ENCODE measurements at regions not wholly inside any gene's neighbourhood (a gene's known extent, or its start where the extent isn't known, plus 50 kb on each side); places are given as distances from the start of the nearest gene placed in this dataset.

DNA sequence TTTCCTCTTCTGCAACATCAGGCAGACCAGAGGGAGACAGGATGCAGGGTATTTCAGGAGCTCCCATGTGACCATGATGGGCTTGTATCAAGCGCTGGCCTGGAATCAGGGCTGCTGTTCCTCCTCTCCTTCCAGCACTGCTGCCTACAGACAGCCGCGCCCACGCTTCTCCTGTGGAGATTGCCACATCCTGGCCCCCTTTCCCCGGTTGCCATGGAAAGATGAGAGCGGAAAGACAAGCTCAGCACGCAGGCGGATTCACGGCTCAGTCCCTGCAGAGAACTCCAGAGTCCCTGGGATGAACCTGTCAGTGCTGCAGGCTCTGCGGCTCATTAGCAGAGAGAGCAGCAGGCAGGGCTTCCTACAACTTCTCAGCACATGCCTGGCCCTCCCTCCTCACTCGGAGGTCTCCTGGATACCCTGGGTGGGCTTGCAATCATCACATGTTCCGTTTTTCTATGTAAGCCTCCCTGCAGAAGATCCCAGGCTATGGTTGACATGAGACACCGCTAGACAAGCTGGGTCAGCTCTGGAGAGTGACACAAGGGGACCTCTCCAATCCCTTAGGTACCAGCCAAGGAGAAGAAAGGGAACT, 497.8 kb upstream of the MYT1L start:
- no peaks in the 10 kb centered on the region for H3K27me3 ChIP-seq
- DNase-seq, result peak in 2 of 4 donors; percentile 43 to 45
- no peak overlapping the region for H3K4me3 ChIP-seq
- H3K9me3 ChIP-seq, result no peaks in the 10 kb centered on the region
- TF ChIP-seq, protein P1, sequence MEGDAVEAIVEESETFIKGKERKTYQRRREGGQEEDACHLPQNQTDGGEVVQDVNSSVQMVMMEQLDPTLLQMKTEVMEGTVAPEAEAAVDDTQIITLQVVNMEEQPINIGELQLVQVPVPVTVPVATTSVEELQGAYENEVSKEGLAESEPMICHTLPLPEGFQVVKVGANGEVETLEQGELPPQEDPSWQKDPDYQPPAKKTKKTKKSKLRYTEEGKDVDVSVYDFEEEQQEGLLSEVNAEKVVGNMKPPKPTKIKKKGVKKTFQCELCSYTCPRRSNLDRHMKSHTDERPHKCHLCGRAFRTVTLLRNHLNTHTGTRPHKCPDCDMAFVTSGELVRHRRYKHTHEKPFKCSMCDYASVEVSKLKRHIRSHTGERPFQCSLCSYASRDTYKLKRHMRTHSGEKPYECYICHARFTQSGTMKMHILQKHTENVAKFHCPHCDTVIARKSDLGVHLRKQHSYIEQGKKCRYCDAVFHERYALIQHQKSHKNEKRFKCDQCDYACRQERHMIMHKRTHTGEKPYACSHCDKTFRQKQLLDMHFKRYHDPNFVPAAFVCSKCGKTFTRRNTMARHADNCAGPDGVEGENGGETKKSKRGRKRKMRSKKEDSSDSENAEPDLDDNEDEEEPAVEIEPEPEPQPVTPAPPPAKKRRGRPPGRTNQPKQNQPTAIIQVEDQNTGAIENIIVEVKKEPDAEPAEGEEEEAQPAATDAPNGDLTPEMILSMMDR (IDR thresholded peaks at IDR 0.05), result no peak
- no peak overlapping the region for H3K27ac ChIP-seq
- H3K4me1 ChIP-seq, result no peaks in the 10 kb centered on the region
- intact Hi-C loops (cut with DNase I), result no loop called here
- ATAC-seq, result peak; percentile 38
- no peaks in the 10 kb centered on the region for H3K36me3 ChIP-seq (replicated peaks in 1 of 2; ENCODE audit: insufficient read depth in 1 of 2, low read depth in 2 of 2)
- 61 to 77% methylated on average over 10 to 13 of the region's 13 CpGs for WGBS, 2 donors

DNA sequence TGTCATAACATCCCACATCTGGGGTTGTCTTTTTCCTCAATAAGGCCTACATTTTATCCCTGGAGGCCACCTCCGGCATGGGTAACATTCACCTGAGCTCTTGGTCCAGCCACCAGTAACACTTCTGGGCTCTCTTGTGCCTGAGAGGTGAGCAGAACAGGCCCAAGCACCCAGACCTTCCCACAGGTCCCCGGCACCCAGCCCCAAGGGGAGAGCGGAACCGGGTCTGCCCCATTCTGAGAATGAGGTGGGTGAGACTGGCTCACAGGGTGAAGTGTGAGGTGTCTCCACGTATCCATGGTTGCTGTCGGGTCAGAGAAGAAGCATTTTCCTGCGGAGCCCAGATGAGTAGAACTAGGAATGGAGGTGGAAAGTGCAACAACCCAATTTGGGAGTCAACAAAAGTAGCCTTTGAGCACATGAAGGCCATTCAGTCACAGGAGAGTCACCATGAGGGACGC, 496.7 kb upstream of the MYT1L start:
- no peaks in the 10 kb centered on the region for H3K4me1 ChIP-seq
- H3K4me3 ChIP-seq, result no peak overlapping the region
- no peaks in the 10 kb centered on the region for H3K27me3 ChIP-seq
- 76 to 78% methylated on average over 8 of the region's 8 CpGs for WGBS, 2 donors
- H3K9me3 ChIP-seq, result no peaks in the 10 kb centered on the region
- H3K36me3 ChIP-seq (replicated peaks in 1 of 2; ENCODE audit: insufficient read depth in 1 of 2, low read depth in 2 of 2), result no peaks in the 10 kb centered on the region
- no peak overlapping the region for H3K27ac ChIP-seq
- TF ChIP-seq, protein P1 (IDR thresholded peaks at IDR 0.05), result no peak
- no peak for TF ChIP-seq POLR2A (IDR thresholded peaks at IDR 0.05)
- no peak for ATAC-seq
- DNase-seq, result no peak
- intact Hi-C loops (cut with DNase I), result no loop called here

DNA sequence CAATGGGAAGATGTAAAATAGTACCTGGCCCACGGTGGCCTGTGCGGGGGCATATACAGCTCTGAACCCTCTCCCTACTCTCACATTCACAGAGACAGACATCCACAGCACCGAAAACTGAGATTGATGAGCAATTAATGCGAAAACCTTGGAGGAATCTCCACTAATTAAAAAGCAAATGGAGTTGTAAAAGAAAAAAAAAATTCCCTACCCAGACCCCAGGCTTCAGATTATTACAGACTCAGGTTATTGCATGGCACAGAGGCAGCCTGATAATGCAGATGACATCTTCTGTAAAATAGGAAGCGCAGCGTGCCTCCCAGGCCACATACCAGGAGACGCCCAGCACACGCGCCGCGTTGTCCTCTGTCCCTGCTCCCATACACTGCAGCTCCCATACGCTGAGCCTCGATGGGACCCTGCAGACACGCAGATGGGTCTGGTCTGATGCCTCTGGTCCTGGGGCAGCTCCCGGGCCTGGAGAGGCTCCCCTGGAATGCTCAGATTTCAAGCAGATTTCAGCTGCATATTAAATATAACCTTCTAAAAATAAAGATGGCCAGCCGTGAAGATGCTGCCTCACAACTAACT, 496.1 kb upstream of the MYT1L start:
- DNase-seq (no peak), ATAC-seq (no peak)
- Histone ChIP-seq H3K27ac (no peak overlapping the region), H3K4me3 (no peak overlapping the region), H3K36me3 (replicated peaks in 1 of 2; ENCODE audit: insufficient read depth in 1 of 2, low read depth in 2 of 2) (no peaks in the 10 kb centered on the region), H3K4me1 (no peaks in the 10 kb centered on the region), H3K27me3 (no peaks in the 10 kb centered on the region), H3K9me3 (no peaks in the 10 kb centered on the region)
- TF ChIP-seq POLR2A (IDR thresholded peaks at IDR 0.05), result no peak
- TF ChIP-seq, protein P1 (IDR thresholded peaks at IDR 0.05), result no peak
- WGBS, 2 donors, result 79 to 80% methylated on average over 16 of the region's 16 CpGs
- intact Hi-C loops (cut with DNase I), result no loop called here

DNA sequence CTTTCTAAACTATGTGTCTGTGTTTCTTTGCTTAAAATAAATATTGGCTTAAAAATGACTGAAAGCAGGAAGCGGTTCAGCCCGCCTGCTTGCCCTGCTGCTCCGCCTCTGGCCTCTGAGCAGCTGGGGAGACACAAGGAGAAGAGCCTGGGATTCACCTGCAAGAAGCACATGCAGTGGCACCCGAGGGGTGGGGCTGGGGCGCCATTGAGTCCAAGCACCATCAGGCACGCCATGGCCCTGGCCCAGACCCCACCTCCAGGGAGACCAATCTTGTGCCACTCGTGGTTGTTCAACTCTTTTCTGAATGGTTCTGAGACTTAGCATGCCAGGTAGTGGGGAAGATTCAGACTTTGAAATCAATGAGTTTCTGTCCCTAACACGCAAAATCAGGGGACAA, 495.5 kb upstream of the MYT1L start:
- ATAC-seq (no peak), DNase-seq (no peak)
- intact Hi-C loops (cut with DNase I), result no loop called here
- WGBS, 2 donors, result 65 to 68% methylated on average over 8 of the region's 8 CpGs
- H3K9me3 ChIP-seq, result no peaks in the 10 kb centered on the region
- H3K4me1 ChIP-seq, result no peaks in the 10 kb centered on the region
- H3K36me3 ChIP-seq (replicated peaks in 1 of 2; ENCODE audit: insufficient read depth in 1 of 2, low read depth in 2 of 2), result no peaks in the 10 kb centered on the region
- no peaks in the 10 kb centered on the region for H3K27me3 ChIP-seq
- TF ChIP-seq, protein P1 (IDR thresholded peaks at IDR 0.05), result no peak
- no peak for TF ChIP-seq POLR2A (IDR thresholded peaks at IDR 0.05)
- no peak overlapping the region for H3K27ac ChIP-seq
- no peak overlapping the region for H3K4me3 ChIP-seq

DNA sequence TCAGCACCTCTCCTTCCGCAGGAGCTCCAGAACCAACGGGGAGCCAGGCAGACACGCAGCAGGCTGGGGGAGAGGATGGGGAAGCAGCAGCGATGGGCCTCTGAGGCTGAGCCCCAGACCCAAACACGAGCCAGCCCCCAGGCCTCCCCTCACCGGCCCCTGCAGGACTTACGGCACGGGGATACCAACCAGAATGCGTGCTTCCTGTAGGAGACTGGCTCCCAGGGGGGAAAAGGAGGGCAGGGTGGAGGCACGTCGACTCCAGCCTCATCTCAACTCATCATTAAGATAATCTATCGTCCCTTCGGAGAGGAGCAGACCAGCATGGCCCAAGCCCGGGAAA, 495.1 kb upstream of the MYT1L start:
- ATAC-seq, result no peak
- no peak overlapping the region for H3K4me3 ChIP-seq

More for the DNA sequence above, 495.1 kb upstream of the MYT1L start:
- DNase-seq, result no peak
- Histone ChIP-seq H3K4me1 (no peaks in the 10 kb centered on the region), H3K27ac (no peak overlapping the region), H3K27me3 (no peaks in the 10 kb centered on the region), H3K36me3 (replicated peaks in 1 of 2; ENCODE audit: insufficient read depth in 1 of 2, low read depth in 2 of 2) (no peaks in the 10 kb centered on the region), H3K9me3 (no peaks in the 10 kb centered on the region)
- no peak for TF ChIP-seq POLR2A (IDR thresholded peaks at IDR 0.05)
- TF ChIP-seq, protein P1 (IDR thresholded peaks at IDR 0.05), result no peak
- intact Hi-C loops (cut with DNase I), result no loop called here
- WGBS, 2 donors, result 66 to 74% methylated on average over 11 to 14 of the region's 14 CpGs

Data from body of pancreas (tissue), 4 donors.